GM12874 (cell line): ENCODE measurements at regions not wholly inside any gene's neighbourhood (a gene's known extent, or its start where the extent isn't known, plus 50 kb on each side); places are given as distances from the start of the nearest gene placed in this dataset.

ENCODE experiments used
- TF ChIP-seq, protein P1 (sequence below): IDR thresholded peaks from 2 replicates; pipeline ENCODE4 v1.5.1; 2011; ENCODE audit warnings: low read depth, mild to moderate bottlenecking, control low read depth, low read length, moderate library complexity; ENCODE audit not compliant: insufficient read depth

GRCh38 chr16:63410594-63410993 lies 1374.4 kb upstream of the CDH8 start:
- TF ChIP-seq, protein P1, sequence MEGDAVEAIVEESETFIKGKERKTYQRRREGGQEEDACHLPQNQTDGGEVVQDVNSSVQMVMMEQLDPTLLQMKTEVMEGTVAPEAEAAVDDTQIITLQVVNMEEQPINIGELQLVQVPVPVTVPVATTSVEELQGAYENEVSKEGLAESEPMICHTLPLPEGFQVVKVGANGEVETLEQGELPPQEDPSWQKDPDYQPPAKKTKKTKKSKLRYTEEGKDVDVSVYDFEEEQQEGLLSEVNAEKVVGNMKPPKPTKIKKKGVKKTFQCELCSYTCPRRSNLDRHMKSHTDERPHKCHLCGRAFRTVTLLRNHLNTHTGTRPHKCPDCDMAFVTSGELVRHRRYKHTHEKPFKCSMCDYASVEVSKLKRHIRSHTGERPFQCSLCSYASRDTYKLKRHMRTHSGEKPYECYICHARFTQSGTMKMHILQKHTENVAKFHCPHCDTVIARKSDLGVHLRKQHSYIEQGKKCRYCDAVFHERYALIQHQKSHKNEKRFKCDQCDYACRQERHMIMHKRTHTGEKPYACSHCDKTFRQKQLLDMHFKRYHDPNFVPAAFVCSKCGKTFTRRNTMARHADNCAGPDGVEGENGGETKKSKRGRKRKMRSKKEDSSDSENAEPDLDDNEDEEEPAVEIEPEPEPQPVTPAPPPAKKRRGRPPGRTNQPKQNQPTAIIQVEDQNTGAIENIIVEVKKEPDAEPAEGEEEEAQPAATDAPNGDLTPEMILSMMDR: no peak

DNA sequence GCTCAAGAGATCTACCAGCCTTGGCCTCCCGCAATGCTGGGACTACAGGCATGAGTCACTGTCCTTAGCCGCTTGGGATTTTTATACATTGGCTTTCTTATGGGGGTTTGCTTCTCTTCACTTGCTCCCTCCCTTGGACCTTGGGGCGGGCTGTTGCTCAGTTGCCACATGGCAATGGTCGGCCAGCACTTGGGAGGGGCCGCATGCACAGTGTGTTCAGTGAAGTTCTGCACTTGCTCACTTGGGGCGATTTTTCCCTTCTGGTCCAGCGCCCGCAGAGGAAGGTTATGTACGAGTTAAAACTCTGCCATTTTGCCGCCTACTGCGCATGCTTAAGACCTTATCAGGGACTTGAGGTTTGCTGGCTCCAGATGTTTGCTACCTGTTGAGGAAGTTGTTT lies 1367.6 kb upstream of the CDH8 start:
- TF ChIP-seq, protein P1: no peak

GRCh38 chr16:63385714-63386432 lies 1349.6 kb upstream of the CDH8 start:
- TF ChIP-seq, protein P1: no peak

- TF ChIP-seq, protein P1: no peak
Measured at GRCh38 chr16:63373744-63374143, 1337.5 kb upstream of the CDH8 start.

GRCh38 chr16:63372815-63373214 lies 1336.6 kb upstream of the CDH8 start:
- TF ChIP-seq, protein P1: no peak

DNA sequence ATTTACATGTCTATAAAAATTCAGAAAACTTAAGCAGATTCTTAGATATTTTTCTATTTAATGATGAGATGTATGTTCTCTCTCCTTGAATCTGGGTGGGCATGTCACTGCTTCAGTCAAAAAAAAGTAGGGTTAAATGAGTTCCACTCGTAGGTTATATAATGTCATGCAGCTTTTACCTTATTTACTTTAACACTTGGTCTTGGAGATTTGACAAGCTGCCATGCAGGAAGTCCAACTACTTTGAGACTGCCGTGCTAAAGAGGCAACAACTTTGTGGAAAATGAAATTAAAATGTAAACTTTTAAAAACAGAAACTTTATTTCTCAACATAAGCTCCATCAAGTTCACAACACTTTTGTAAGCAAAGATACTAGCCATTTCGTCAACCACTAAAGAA lies 1336.0 kb upstream of the CDH8 start:
- TF ChIP-seq, protein P1: no peak

- TF ChIP-seq, protein P1: no peak
Measured at GRCh38 chr16:63365649-63366304, 1329.5 kb upstream of the CDH8 start.
